Renal cortical epithelial cell (primary cell): ENCODE measurements at regions not wholly inside any gene's neighbourhood (a gene's known extent, or its start where the extent isn't known, plus 50 kb on each side); places are given as distances from the start of the nearest gene placed in this dataset.

Source experiments
- DNase-seq: peaks from one replicate; pipeline ENCODE4 v3.0.0-alpha.2; 2011; ENCODE audit warnings: low read depth

DNA sequence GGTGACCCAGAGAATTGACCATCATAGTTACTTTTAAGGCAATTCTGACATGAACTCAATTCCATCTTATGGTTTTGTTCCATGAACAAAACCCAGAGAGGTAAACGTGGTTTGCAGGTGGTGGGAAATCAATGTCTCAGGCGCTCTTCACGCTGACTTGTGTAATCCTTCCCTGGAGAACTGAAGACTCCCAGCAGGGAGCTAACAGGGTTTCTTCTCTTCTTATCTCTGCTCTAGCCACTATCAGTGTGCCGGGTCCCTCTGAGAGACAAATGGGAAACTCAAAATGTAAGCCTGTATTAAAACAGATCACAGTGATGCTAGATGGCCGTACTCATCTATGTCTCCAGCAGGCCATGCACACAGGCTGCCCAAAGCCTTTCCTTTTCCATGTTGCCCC, 57.6 kb upstream of the ARGLU1 start:
- no peak for DNase-seq

DNA sequence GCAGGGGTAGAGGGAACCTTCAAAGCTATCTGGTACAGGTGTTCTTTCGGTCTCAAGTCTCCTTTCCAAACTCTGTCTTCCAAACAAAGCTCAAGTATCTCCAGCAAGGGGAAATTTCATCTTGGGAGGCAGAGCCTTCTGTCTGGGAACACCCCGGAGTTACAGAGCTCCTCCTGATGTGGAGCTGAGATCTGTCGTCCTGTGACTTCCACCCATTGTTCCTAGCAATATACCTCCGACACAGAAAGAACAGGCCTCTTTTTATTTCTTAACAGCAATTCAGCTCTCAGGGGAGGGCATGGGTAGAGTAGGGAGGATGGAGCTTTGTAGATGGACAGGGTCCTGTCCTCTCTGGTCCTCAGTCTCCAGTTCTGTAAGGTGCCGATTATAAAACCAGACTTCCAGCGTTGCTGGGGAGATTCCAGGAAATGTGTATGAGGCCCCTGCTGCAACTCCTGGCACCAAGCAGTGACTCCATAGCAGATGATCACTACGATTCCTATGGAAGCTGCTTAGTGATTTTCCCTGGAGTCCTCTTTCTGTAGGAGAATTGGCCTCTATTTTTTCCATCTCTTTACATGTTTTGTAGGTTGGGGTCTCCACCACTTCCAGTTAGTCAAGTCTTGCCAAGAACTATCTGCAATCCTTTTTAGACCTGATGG, 56.0 kb upstream of the ARGLU1 start:
- no peak for DNase-seq

GRCh38 chr13:106621833-106622232, 53.9 kb upstream of the ARGLU1 start:
- DNase-seq, result no peak

DNA sequence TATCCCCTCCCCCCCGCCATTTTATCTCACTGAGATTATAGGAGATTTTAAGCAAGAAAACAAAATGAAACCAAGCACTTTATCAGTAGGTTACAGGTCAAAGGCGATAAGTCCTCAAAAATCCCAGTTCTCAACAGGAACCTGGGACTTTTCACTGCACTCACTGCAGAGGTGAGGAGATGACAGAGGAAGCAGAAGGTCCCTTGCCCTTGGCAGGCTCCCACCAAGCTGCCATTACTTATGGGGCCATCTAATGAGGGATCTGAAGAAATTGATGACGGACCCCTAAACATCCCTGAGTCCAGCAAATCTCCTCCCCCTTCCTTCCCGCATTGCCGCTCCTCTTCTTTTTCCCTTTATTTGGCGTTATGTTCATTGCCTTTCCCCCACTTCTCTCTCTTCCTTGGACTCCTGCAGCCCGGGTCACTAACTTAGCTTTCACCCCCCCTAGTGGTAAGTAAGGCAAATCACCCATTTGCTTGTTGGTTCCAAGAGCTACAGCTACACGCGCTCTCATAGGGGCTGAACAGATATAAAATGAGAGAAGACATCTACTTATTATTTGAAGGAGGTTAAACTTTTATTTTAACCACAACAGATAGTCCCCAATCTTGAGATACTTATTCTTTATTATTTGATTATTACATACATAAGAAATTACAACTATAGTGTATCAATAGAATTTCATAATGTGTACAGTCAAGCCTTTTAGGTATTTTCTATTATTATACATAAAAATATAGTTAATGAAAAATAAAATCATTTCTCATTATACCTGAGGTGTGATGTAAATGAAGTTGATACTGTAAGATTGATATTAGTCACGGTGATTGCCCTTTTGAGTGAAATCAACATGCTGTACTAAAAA, 52.0 kb upstream of the ARGLU1 start:
- DNase-seq, result peak; percentile 70
